Type B pancreatic cell (in vitro differentiated cells): ENCODE measurements at regions not wholly inside any gene's neighbourhood (a gene's known extent, or its start where the extent isn't known, plus 50 kb on each side); places are given as distances from the start of the nearest gene placed in this dataset.
"Not testable (repeated sequence)": the region's sequence is repeated elsewhere in the genome, so short reads cannot be mapped to it uniquely, and the experiment has no call there.

ENCODE experiments used
- DNase-seq: peaks from one replicate; pipeline ENCODE4 v3.0.0; 2021; ENCODE audit warnings: mixed read lengths; ENCODE audit not compliant: unreplicated experiment; ENCODE audit errors: extremely low spot score
- H3K27ac Mint-ChIP-seq: 2 replicates; pipeline ENCODE4 v1.8.0; 2021; ENCODE audit warnings: mild to moderate bottlenecking, mixed read lengths
- H3K27me3 Mint-ChIP-seq: 2 replicates; pipeline ENCODE4 v1.8.0; 2021; ENCODE audit warnings: mixed read lengths
- H3K36me3 Mint-ChIP-seq: 2 replicates; pipeline ENCODE4 v1.8.0; 2021; ENCODE audit warnings: mixed read lengths
- H3K4me1 Mint-ChIP-seq: one replicate; pipeline ENCODE4 v1.8.0; 2021; ENCODE audit warnings: mixed read lengths; ENCODE audit not compliant: unreplicated experiment
- H3K4me3 Mint-ChIP-seq: 2 replicates; pipeline ENCODE4 v1.8.0; 2021; ENCODE audit warnings: mild to moderate bottlenecking, mixed read lengths
- H3K9me3 Mint-ChIP-seq: 2 replicates; pipeline ENCODE4 v1.8.0; 2021; ENCODE audit warnings: mixed read lengths
- TF ChIP-seq, protein P1 (sequence below): fragments of 200-600 bp; sonication (generic); conservative IDR thresholded peaks from 2 replicates; pipeline ENCODE4 v1.5.0; 2021; ENCODE audit warnings: antibody characterized with exemption, mild to moderate bottlenecking

- H3K27me3 Mint-ChIP-seq = no peaks in the 10 kb centered on the region
Observed at GRCh38 chr7:89607792-89608191, 546.5 kb upstream of the STEAP1 start.

DNA sequence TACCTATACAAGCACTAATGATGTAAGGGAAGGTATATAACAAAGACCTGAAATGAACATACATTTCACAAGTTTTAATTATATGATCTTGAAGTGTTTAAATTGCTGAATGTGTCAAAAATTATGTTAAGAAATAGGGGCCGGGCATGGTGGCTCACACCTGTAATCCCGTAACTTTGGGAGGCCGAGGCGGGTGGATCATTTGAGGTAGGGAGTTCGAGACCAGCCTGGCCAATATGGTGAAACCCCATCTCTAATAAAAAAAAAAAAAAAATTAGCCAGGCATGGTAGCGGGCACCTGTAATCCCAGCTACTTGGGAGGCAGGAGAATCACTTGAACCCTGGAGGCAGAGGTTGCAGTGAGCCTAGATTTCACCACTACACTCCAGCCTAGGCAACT, 537.4 kb upstream of the STEAP1 start:
- not testable (repeated sequence) for H3K36me3 Mint-ChIP-seq, H3K4me3 Mint-ChIP-seq, H3K9me3 Mint-ChIP-seq, H3K27ac Mint-ChIP-seq, DNase-seq, H3K4me1 Mint-ChIP-seq, H3K27me3 Mint-ChIP-seq

More at GRCh38 chr7:89607792-89608191, 546.5 kb upstream of the STEAP1 start:
- DNase-seq = no peak
- no peaks in the 10 kb centered on the region for H3K9me3 Mint-ChIP-seq
- no peaks in the 10 kb centered on the region for H3K4me1 Mint-ChIP-seq
- no peak overlapping the region for H3K27ac Mint-ChIP-seq
- H3K4me3 Mint-ChIP-seq = no peak overlapping the region
- TF ChIP-seq, protein P1, sequence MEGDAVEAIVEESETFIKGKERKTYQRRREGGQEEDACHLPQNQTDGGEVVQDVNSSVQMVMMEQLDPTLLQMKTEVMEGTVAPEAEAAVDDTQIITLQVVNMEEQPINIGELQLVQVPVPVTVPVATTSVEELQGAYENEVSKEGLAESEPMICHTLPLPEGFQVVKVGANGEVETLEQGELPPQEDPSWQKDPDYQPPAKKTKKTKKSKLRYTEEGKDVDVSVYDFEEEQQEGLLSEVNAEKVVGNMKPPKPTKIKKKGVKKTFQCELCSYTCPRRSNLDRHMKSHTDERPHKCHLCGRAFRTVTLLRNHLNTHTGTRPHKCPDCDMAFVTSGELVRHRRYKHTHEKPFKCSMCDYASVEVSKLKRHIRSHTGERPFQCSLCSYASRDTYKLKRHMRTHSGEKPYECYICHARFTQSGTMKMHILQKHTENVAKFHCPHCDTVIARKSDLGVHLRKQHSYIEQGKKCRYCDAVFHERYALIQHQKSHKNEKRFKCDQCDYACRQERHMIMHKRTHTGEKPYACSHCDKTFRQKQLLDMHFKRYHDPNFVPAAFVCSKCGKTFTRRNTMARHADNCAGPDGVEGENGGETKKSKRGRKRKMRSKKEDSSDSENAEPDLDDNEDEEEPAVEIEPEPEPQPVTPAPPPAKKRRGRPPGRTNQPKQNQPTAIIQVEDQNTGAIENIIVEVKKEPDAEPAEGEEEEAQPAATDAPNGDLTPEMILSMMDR = no peak
- H3K36me3 Mint-ChIP-seq = no peaks in the 10 kb centered on the region

- H3K4me3 Mint-ChIP-seq = no peak overlapping the region
- DNase-seq = no peak
- H3K4me1 Mint-ChIP-seq = peaks cover 4% of the 10 kb centered on the region
- no peak overlapping the region for H3K27ac Mint-ChIP-seq
- peaks cover 10% of the 10 kb centered on the region for H3K27me3 Mint-ChIP-seq
- no peaks in the 10 kb centered on the region for H3K36me3 Mint-ChIP-seq
- TF ChIP-seq, protein P1 = peak; percentile 22
- peaks cover 5% of the 10 kb centered on the region for H3K9me3 Mint-ChIP-seq
Observed at GRCh38 chr7:89618274-89618673, 536.0 kb upstream of the STEAP1 start.

DNA sequence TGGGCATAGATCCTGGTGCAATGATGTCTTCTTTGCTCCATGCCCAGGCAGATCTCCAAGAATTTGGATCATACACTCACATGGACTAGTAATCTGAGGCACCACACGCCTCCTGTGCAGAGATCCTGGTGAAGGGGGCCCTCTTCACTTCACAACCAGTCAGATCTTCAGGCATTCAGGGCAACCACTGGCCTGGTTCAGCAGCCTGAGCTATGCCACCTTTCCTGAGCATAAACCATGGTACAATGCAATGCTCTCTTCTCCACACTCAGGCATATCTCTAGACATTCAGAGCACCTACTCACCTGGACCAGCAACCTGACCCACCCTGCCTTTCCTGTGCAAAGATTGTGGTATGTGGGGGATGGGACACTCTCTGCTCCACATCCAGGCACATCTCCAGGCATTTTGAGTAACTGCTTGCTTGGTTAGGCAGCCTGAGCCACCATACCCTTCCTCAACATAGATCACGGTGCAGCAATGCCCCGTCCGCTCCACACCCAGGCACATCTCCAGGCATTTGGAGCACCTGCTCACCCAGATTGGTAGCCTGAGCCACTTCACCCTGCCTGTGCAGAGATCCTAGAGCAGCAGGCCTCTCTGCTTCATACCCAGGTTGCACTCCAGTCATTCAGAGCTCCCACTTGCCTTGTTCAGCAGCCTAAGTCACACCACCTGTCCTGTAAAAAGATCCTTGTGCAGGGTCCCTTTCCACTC, 532.2 kb upstream of the STEAP1 start:
- Mint-ChIP-seq H3K4me1 (peaks cover 4% of the 10 kb centered on the region), H3K27ac (no peak overlapping the region), H3K9me3 (peaks cover 5% of the 10 kb centered on the region), H3K4me3 (no peak overlapping the region), H3K36me3 (no peaks in the 10 kb centered on the region), H3K27me3 (peaks cover 23% of the 10 kb centered on the region)
- no peak for DNase-seq
- TF ChIP-seq, protein P1 = no peak

- peaks cover 23% of the 10 kb centered on the region for H3K27me3 Mint-ChIP-seq
- TF ChIP-seq, protein P1 = peak; percentile 84
- no peak for DNase-seq
- H3K27ac Mint-ChIP-seq = no peak overlapping the region
- no peaks in the 10 kb centered on the region for H3K36me3 Mint-ChIP-seq
- H3K4me3 Mint-ChIP-seq = no peak overlapping the region
- H3K9me3 Mint-ChIP-seq = peaks cover 5% of the 10 kb centered on the region
- H3K4me1 Mint-ChIP-seq = peaks cover 4% of the 10 kb centered on the region
Observed at GRCh38 chr7:89623018-89623672, 531.1 kb upstream of the STEAP1 start.

GRCh38 chr7:89624155-89624554, 530.1 kb upstream of the STEAP1 start:
- H3K9me3 Mint-ChIP-seq, H3K4me1 Mint-ChIP-seq, H3K27ac Mint-ChIP-seq, H3K36me3 Mint-ChIP-seq, H3K4me3 Mint-ChIP-seq, DNase-seq: not testable (repeated sequence)
- peaks cover 26% of the 10 kb centered on the region for H3K27me3 Mint-ChIP-seq
